HFF-Myc (cell line): ENCODE measurements at regions not wholly inside any gene's neighbourhood (a gene's known extent, or its start where the extent isn't known, plus 50 kb on each side); places are given as distances from the start of the nearest gene placed in this dataset.
A peak's percentile ranks its signal among the peaks of the same experiment; 100 is the strongest.

Source experiments
- DNase-seq: peaks from one replicate; pipeline ENCODE4 v3.0.0-alpha.2; 2011; ENCODE audit warnings: low read depth; ENCODE audit errors: extremely low read depth
- H3K4me3 ChIP-seq: replicated peaks from 2 replicates; pipeline ENCODE4 v1.5.1; 2011; ENCODE audit warnings: low read depth, mild to moderate bottlenecking, control low read depth, low read length
- TF ChIP-seq, protein P1 (sequence below): IDR thresholded peaks from 2 replicates; pipeline ENCODE4 v1.5.1; 2012; ENCODE audit warnings: mild to moderate bottlenecking, low read depth, low read length, control low read depth; ENCODE audit errors: missing control alignments

GRCh38 chr12:47553266-47553665 is 152.6 kb downstream of the RPAP3 start:
- TF ChIP-seq, protein P1, sequence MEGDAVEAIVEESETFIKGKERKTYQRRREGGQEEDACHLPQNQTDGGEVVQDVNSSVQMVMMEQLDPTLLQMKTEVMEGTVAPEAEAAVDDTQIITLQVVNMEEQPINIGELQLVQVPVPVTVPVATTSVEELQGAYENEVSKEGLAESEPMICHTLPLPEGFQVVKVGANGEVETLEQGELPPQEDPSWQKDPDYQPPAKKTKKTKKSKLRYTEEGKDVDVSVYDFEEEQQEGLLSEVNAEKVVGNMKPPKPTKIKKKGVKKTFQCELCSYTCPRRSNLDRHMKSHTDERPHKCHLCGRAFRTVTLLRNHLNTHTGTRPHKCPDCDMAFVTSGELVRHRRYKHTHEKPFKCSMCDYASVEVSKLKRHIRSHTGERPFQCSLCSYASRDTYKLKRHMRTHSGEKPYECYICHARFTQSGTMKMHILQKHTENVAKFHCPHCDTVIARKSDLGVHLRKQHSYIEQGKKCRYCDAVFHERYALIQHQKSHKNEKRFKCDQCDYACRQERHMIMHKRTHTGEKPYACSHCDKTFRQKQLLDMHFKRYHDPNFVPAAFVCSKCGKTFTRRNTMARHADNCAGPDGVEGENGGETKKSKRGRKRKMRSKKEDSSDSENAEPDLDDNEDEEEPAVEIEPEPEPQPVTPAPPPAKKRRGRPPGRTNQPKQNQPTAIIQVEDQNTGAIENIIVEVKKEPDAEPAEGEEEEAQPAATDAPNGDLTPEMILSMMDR, result no peak
- no peak for DNase-seq
- no peak overlapping the region for H3K4me3 ChIP-seq

DNA sequence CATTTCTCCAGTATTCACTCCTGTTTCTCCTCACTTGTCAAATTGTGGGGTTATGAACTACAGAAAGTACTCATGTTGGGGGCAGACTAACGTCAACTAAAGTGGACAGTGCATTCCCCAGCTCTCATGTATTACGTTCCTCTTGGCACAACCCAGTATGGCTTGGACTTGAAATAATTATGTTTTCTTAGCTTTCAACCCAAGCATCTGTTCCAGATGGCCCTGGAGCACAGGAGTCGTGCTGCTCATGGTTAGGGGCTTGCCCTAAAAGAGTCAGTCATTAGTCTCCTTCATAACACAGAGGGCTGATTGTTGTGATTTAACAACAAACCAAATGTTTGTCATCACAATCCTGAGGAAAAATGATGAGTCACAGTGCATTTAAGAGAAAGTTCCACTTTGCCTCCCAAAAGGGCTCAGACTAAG is 154.4 kb downstream of the RPAP3 start:
- TF ChIP-seq, protein P1, result no peak
- DNase-seq, result peak; percentile 49
- H3K4me3 ChIP-seq, result no peak overlapping the region

GRCh38 chr12:47549258-47549657 is 156.6 kb downstream of the RPAP3 start:
- DNase-seq, result no peak
- no peak overlapping the region for H3K4me3 ChIP-seq
- TF ChIP-seq, protein P1, result no peak

DNA sequence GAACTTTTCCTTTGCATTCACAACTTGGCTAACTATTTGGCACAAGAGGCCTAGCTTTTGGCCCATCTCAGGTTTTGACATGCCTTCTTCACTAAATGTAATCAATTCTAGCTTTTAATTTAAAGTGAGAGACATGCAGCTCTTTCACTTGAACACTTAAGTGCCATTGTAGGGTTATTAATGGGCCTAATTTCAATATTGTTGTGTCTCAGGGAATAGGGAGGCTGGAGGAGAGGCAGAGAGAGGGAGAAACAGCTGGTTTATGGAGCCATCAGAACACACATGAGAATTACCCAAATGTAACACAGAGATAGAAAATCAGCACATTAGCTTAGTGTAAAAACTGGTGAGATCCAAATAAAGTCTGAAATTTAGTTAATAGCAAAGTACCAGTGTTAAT is 157.4 kb downstream of the RPAP3 start:
- TF ChIP-seq, protein P1, result no peak
- DNase-seq, result no peak
- no peak overlapping the region for H3K4me3 ChIP-seq

- DNase-seq, result no peak
- TF ChIP-seq, protein P1, result peak; percentile 60
- H3K4me3 ChIP-seq, result no peak overlapping the region
Observed at GRCh38 chr12:47547077-47547476, 158.8 kb downstream of the RPAP3 start.

DNA sequence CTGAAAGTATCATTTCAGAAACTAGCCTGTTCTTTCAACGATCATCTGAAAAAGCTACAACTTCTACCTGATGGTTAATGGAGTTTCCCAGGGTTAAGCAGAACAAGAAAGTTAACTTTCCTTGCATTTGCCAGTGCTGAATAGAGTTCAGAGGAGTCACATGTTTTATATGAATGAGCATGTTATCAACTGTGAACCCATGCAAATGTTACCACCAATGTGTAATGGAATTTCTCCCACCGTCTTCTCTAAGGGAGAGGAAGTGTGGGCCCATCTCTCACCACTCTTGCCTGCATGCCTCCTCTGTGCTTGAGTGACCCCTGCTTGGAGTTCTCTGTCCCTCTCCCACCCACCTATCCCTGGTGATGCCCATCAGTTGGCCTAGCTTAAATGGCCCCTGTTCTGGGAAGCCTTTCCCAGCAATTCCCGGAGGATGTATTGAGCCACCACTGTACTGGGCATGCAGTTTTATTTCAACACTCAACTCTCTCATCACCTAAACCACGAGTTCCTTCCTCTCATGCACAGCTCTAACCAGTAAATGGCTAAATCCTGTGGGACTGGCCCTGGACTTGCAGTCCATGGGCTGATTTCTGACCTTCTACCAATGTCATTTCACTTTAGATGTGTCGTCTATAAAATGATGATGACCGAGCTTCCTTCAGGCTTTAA is 159.8 kb downstream of the RPAP3 start:
- TF ChIP-seq, protein P1, result no peak
- no peak overlapping the region for H3K4me3 ChIP-seq
- no peak for DNase-seq

- no peak for DNase-seq
- TF ChIP-seq, protein P1, result no peak
- no peak overlapping the region for H3K4me3 ChIP-seq
Observed at GRCh38 chr12:47534695-47535094, 171.1 kb downstream of the RPAP3 start.
